CMK (cell line): ENCODE measurements at regions not wholly inside any gene's neighbourhood (a gene's known extent, or its start where the extent isn't known, plus 50 kb on each side); places are given as distances from the start of the nearest gene placed in this dataset.

ENCODE experiments used
- DNase-seq: peaks from one replicate; pipeline ENCODE4 v3.0.0-alpha.2; 2010; ENCODE audit warnings: low read depth

DNA sequence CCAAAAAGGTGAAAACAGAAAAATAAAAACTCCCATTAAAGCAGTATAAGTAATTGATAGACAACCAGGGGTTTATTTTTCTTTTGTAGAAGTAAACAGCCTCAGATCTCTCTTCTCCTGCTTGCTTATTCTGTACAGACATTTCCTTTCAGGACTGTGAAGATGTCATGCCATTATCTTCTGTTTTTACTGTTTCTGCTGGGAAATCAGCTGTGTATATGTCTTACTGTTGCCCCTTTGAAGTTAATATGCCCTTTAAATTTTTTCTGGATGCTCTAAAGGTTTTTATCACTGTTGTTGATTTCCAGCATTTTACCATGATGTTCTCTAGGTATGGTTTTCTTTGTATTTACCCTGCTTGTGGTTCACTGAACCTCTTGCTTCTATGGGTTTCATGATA is 199.5 kb downstream of the NXNL2 start:
- DNase-seq = no peak

DNA sequence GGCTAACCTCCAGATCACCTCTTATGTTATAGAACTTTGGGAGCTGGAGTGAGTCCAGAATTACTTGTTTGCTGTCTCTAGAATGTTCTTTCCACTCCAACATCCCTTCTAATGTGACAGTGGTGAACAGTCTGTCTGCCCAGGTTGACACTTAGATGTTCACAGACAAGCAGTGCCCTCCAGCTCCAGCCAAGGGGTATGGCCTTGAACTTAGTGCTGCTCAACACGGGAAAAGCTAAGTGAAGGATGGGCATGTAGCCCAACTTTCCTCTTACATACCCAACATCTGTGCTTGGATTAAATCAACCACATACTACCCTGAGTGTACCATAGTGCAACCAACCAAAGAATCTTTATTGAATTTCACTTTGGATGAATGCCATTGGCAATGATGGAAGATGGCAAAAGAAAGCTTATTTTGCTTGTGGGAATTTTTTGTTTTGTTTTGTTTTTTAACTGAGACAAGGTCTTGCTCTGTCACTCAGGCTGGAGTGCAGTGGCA is 201.2 kb downstream of the NXNL2 start:
- no peak for DNase-seq

DNA sequence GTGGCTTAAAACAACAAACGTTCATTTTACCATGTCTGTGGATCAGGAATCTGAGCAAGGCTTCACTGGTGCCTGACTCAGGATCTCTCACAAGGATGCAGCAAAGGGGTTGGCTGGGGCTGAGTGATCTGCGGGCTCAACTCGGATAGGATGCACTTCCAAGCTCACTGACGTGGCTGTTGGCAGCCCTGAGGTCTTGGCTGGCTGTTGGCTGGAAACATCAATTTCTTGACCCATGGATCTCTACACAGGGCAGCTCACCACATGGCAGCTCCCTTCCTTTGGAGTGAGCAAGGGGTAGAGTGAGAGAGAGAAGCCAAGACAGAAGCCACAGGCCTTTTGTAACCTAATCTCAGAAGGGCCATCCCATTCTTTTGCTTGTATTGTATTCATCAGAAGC is 202.1 kb downstream of the NXNL2 start:
- no peak for DNase-seq

DNA sequence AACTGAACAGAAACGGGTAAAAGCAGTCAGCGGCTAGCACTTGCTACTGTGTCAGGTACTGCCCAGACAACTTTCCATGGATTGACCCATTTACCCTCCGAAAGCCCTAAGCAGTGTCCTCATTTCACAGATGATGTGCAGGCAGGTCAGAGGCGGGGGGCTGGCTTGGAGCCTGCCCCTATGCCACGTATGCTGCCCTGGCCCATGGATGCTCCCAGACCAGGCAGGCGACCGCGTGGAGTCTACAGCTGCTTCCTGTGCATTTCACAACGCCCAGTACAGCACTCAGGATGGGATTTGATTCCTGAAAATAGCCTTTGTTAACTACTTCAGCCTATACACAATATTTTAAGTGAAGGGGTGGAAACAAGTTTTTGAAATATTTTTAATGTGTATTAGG is 202.9 kb downstream of the NXNL2 start:
- DNase-seq = no peak

DNA sequence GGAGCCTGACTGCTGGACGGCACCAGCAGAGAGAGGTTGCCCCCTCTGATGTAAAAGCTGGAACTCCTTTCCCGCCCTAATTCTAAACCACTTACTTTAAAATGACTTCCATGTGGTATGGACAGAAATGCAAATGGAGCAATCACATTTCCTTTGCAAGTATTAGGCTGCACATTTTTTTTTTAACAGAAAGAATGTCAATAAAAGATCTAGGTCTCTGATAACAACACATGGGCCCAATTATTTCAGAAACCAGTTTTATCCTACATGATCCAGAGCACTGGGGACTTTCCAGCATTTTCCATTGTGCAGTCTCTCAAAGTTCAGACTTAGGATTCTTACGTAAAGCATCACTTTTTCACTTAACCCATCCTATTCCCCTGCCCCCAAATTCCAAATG is 203.7 kb downstream of the NXNL2 start:
- DNase-seq = no peak

DNA sequence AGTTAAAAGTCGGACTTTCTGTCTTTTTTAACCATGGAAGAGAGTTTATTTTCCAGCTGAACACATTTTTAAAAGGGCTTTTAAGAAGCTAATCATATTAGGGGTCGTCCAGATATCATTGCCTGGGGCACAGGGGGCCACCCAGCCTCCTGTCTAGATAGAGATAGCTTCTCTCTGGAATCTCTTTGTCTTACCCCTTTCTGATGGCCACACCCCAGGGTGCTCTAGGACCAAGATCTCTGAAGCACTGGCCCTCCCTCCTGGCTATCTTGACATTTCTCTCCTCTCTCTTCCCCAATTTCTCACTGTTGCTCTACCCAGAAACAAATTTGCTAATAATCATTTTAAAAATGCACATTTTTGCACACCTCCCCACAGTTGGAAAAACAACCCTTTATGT is 204.4 kb downstream of the NXNL2 start:
- no peak for DNase-seq

DNA sequence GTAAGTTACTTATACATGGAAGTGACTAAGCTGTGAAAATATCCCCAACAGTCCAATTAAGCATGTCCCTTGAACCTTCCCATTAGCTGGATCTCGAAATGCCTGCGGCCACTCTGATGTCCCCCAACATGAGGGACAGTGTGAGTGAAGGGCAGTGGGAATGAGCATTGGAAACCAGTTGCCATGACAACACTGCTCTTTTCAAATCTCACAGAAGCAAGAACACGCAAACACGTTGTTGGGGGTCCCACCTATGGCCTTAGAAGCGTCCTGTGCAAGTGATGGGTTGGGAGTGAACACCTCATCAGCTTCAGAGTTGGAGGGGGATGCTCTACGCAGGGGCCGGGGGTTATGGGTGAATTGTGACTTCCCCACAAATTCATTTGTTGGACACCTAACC is 205.9 kb downstream of the NXNL2 start:
- DNase-seq = no peak

DNA sequence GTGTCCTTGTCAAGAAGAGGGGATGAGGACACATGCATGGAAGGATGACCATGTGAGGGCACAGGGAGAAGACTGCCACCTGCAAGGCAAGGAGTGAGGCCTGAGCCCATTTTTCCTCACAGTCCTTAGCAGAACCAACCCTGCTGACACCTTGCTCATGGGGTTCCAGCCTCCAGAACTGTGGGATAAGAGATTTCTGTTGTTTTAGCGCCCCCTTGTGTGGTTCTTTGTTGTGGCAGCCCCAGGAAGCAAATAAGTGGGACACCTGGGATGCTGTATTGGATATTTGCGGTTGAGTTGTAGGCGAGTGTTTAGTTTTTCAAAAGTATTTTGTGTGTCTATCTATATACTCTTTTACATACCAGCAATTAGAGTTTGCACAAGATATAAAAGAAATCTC is 206.4 kb downstream of the NXNL2 start:
- DNase-seq = no peak

DNA sequence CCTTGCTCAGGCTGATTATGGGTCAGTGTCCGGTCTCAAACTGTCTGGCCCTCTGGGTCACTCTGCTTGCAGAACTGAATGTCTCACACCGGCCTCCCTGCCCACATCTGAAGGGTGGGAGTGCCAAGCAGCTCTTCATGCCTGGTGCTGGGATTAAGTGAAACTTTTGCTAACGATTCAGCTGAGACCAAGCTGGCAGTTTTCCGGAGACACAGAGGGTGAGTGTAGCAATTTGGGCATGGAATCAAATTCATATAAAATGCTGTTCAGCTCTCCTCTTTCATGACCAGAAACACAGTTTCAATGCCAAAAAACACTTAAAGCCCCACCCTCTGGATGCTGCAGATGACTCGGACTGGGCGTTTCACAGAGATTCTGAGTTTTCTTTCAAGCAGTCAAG is 207.5 kb downstream of the NXNL2 start:
- no peak for DNase-seq

DNA sequence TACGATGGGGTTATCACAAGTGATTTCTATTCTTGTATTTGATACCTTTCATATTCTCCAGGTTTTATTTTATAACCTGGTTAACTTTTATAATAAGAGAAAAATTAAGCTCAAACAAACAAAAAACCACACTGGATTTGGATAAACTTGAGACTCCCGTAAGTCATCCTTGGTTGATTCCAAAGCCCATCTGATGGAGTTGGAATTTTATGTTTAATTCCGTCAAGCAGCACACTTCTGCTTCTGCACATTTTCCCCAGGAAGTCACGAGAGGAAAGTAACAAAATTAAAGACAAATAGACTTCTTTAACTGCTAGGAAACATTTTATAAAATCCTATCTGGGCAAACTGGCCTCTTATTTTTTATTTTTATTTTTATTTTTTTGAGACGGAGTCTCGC is 207.9 kb downstream of the NXNL2 start:
- DNase-seq = no peak

DNA sequence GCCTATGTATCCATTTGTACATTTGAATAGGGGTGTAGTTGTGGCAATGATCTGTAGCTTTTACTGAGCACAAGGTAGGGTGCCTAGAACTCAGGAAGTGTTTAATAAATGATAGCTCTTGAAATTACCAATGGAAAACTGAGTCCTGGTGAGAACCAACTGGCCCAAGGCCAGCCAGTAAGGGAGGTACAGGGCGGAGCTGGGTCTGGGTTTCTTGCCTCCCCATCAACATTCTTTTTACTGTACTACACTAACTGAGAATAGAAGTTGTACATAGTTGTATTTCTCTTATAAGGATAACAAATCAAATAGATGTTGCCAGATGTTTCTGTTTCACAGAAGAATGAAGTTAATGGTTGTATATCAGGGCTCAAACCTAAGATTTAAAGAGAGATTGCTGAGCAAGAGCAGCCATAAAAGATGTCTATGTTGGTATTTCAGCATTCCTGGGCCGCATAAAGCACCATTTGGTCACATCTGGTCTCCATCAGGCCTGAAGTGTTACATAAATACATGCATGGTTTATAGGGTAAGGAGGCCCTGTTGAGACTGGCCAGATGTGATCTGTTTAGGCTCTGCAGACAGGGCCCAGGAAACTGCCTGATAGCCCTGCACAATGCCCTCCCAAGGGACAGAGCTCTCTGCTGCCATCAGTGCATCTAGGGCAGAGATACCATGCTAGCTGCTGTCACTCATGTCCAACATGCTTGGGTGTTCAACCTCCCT is 210.5 kb downstream of the NXNL2 start:
- no peak for DNase-seq

DNA sequence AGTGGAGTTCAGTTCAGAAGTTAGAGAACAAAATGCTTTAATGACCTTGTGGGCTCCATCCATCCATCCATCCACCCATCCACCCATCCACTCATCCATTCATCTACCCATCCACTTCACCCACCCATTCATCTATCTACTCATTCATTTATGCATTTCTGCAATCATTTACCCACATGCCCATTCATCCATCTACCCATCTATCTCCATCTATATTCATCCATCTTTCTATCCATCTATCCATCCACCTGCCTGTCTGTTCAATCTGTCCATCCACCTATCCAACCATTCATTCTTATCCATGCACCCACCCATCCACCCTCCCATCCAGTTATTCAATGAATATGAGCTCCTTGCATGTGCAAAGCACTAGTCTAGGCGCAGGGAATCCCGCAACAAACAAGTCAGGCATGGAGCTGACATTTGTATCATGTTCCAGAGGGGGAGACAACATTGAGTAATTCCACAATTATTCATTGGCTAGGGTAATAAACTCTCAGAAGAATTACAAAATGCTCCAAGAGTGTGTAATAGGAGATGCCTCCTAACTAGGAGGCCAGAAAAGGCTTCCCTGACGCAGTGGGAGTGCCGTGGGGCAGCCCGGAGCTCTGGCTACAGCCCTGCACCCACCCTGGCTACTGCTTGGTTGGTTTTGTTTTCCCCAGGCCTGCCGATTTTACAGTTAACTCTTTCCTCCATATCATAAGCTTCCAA is 211.2 kb downstream of the NXNL2 start:
- no peak for DNase-seq

DNA sequence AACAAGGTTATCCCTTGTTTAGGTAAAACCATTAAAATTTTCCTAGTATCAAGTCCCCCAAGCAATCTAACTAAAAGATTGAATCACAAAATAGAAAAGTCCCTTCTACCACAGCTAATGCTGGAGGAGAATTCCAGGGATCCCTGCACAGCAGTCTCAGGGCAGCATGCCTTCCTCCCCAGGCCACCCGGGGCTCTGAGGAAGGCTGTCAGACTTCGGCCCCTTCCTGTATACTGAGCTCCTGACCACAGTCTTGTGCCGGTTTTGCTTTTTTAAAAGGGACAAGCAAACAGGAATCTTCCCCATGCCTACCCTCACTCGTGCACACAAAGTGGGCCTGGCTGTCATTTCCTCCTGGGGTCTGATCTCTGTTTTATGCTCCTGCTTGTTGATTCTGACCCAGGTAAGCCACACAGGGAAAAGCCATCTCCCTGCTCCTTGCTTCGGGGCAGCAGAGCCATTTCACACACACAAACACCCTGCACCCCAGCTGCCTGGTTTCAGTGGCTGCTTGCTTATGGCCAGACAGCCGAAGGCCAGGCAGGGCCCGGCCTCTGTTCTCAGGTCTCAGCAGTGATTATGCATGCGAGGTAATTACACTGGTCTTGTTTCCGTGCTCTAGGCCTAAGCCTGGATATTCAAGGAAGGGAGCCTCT is 211.9 kb downstream of the NXNL2 start:
- no peak for DNase-seq

DNA sequence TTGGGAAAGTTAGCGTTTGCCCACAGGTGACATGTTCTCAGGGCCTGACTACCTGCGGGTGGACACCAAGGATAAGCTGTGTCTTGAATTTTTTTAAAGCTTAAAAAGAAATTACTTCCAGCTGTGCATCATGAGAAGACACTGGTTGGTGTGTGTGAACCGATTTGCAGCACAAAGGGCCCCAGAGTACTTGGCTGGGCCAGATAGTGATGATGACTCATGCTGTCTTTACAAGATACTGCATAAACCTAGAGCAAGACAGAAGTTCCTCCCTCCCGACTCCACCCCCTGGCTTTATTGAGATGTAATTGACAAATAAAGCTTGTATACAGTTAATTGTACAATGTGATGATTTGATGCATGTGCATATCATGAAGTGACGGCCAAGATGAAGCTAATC is 212.8 kb downstream of the NXNL2 start:
- peak; percentile 8 for DNase-seq

DNA sequence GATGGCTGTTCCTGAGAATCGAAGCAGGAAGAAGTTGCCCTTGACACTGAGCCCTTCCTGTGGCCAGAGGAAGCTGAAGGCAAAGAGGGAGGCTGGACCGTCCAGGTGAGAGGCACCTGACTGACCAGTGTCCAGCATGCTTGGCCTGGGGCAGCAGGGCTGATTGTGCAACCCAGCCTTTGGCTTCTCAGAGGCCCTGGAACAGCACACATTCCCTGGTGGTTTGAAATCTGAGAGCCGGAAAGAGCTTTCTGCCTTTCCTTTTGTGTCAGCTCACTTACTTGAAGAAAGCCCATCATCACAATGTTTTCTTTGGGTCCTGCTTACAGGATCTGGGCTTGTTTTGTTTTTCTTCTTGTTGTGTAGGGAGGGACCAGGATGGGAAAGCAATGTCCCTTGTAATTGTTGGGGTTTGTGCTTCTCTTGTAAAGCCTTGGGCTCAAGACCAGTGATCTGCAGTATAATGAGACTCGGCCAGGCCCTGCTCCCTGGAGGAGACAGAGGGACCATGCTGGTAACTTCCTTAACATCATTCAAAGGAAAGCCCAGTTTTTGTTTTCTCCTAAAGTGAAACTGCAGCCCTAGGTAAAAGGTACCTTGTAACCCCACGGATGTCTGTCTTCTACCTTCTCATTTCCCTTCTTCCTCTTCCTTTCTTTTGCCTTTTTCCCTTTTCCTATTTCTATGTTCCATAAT is 213.7 kb downstream of the NXNL2 start:
- DNase-seq = no peak

DNA sequence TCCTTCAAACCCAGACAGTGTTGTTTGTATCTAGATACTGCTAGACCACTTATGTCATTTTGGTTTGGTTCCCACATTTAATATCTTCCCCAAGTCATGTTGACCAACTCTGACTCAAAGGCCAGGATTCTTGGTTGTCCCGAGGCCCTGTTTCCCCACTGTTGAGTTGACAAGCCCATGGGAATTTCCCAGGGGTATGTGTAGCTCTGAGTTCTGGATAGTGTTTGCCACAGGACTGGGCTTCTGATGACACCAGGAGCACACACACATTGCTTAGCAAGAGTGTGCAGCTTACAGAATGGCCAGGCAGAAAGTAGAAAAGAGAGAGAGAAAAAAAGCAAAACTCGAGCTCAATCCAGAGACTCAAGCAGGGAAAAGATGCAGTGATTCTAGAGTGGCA is 214.4 kb downstream of the NXNL2 start:
- no peak for DNase-seq

DNA sequence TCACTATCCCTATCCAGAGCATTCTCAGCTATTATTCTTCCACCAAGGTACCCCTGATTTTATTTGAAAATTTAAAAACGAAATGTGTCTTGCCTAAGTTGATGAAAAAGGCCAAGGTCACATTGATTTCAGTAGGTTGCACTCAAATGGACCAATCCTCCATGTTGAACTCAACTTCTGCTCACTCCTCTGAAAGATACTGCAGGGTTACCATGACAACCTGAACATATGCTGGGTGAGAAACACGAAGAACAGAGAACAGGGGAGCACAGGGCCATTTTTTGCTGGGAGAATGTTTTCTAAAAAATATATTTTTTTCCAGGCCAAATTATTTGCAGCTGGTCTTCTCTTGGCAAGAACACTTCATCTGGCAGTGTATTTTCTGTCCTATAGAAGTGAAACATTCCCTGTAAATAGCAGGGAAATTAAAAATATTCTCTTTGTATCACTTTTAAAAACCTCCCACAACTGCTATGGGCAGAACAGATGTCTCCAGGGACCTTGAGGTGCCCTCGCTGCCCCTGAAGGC is 215.9 kb downstream of the NXNL2 start:
- no peak for DNase-seq

DNA sequence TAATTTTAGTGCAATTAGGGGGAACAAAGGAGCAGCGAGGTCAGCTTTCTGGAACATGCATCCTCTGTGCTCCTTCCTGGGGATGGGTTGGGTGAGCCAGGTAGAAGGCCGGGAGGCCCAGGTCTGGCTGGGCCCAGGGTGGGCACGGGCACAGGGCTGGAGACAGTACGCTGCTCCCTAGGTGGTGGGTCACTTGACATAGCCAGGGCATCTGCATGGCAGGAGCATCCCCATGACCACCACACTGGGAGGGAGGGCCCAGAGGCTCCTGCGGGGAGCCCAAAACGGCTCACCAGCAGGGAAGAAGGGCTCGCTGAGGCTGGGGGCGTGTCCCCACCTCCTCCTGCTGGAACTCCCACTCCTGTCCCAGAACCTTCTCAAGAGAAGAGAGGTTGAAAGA is 216.8 kb downstream of the NXNL2 start:
- no peak for DNase-seq

DNA sequence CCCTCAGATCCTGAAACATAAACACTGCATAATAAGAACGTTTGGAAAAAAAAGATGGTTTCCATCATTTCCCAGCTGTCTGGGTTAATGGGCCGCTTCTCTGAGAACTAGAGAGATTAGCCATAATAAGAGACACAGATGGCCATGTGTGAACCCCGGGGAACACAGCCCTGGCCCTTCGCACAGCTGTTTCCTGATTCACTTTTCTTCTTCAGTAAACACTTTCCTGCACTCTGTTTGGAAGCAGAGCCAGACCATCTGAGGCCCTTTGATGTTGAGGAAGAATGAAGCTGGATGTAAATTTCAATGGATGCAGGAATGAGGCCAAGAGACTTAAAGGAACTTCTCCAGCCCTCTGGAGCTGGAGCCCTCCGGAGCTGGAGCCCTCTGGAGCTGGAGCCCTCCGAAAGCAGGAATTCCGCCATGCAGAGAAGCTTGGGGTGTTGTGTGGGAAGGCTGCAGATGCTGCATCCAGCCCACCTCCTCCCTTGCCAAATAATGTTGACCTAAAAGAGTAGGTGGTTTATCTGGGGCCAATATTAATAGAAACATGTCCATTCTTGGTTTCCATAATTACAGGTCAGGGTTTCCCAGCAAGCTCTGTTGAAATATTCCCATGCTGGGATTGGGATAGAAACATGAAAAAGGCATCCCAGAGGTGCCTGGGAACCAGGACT is 218.9 kb downstream of the NXNL2 start:
- DNase-seq = no peak

DNA sequence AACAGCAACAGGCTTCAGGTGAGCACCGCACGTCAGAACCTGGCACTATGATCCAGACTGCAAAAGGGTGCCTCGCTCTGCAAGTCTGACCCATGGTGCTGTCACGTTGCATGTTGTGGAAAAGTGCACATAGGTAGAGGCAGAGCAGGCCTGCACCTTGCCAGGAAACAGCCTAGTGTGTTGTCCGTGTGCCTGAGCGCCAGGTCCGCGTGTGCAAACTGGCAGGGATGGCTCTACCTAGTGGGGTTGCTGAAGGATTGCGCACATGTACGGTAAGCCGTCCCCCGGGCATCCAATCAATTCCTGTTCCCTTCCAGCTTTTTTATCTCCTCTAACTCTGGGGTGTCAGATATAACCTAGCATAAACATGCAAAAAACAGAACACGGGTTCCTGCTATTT is 219.5 kb downstream of the NXNL2 start:
- DNase-seq = no peak

DNA sequence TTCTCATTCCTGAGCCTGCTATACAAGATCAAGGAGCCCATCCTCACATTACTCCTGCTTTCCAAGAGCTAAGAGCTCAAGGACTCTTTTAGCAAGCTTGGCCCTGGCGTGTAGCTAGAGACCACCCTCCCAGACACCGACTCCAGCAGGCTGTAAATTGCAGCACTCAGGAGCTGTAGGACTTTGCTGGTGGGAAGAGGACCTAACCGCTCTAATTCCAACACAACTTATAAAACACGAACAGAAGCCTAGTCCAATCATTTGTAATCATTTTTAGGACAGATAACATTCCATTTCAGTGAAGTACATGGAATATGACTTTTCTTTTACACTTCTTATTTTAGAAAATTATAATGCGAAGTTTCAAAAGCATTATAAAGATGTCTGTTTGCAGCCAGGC is 219.9 kb downstream of the NXNL2 start:
- no peak for DNase-seq
